ENCODE measurements at regions not wholly inside any gene's neighbourhood (a gene's known extent, or its start where the extent isn't known, plus 50 kb on each side); places are given as distances from the start of the nearest gene placed in this dataset.
"Not testable (repeated sequence)": the region's sequence is repeated elsewhere in the genome, so short reads cannot be mapped to it uniquely, and the experiment has no call there.

- no peak for DNase-seq
These were observed 919.7 kb upstream of the GYPC start for GRCh38 chr2:125736306-125736705.

GRCh38 chr2:125745514-125745913, 910.4 kb upstream of the GYPC start:
- no peak for DNase-seq

- no peak for DNase-seq
These were observed 909.4 kb upstream of the GYPC start for GRCh38 chr2:125746321-125747164.

- DNase-seq: no peak
These were observed 908.9 kb upstream of the GYPC start for GRCh38 chr2:125747165-125747425.

GRCh38 chr2:125756431-125756830, 899.5 kb upstream of the GYPC start:
- no peak for DNase-seq

- no peak for DNase-seq
These were observed 859.2 kb upstream of the GYPC start for GRCh38 chr2:125796784-125797183.

- DNase-seq: no peak
These were observed 858.8 kb upstream of the GYPC start for GRCh38 chr2:125797192-125797591.

- DNase-seq: no peak
These were observed 833.2 kb upstream of the GYPC start for GRCh38 chr2:125822746-125823145.

GRCh38 chr2:125825781-125826180, 830.2 kb upstream of the GYPC start:
- DNase-seq: not testable (repeated sequence)

GRCh38 chr2:125837128-125837527, 818.8 kb upstream of the GYPC start:
- no peak for DNase-seq

- DNase-seq: no peak
These were observed 818.3 kb upstream of the GYPC start for GRCh38 chr2:125837611-125838010.

GRCh38 chr2:125839945-125840344, 816.0 kb upstream of the GYPC start:
- no peak for DNase-seq

- no peak for DNase-seq
These were observed 813.9 kb upstream of the GYPC start for GRCh38 chr2:125842041-125842440.

- DNase-seq: no peak
These were observed 805.4 kb upstream of the GYPC start for GRCh38 chr2:125850541-125850940.

- no peak for DNase-seq
These were observed 803.6 kb upstream of the GYPC start for GRCh38 chr2:125852364-125852763.

- no peak for DNase-seq
These were observed 802.3 kb upstream of the GYPC start for GRCh38 chr2:125853626-125854025.

- DNase-seq: no peak
These were observed 800.8 kb upstream of the GYPC start for GRCh38 chr2:125855204-125855603.

GRCh38 chr2:125857971-125858794, 797.8 kb upstream of the GYPC start:
- DNase-seq: no peak

- no peak for DNase-seq
These were observed 794.5 kb upstream of the GYPC start for GRCh38 chr2:125861461-125861860.

GRCh38 chr2:125867908-125868307, 788.0 kb upstream of the GYPC start:
- DNase-seq: no peak

- DNase-seq: no peak
These were observed 785.7 kb upstream of the GYPC start for GRCh38 chr2:125870264-125870663.

- no peak for DNase-seq
These were observed 785.2 kb upstream of the GYPC start for GRCh38 chr2:125870746-125871145.

GRCh38 chr2:125874564-125874963, 781.4 kb upstream of the GYPC start:
- DNase-seq: no peak

- DNase-seq: no peak
These were observed 770.6 kb upstream of the GYPC start for GRCh38 chr2:125885340-125885739.

GRCh38 chr2:125886153-125886552, 769.8 kb upstream of the GYPC start:
- DNase-seq: no peak

All from NCI-H526 treated with DMSO at 0.1 percent for 48 hours (cell line).